OCI-LY7 (cell line): ENCODE measurements at regions not wholly inside any gene's neighbourhood (a gene's known extent, or its start where the extent isn't known, plus 50 kb on each side); places are given as distances from the start of the nearest gene placed in this dataset.

Source experiments
- BruUV-seq: library from RNA; stranded (reverse); fragments of 400-500 nt; replicated peaks from 2 replicates; lab custom pipeline; 2021; lab: Mats Ljungman, UMichigan
- CTCF ChIA-PET: fragments of 300-600 bp; sonication (Branson Sonifier 250); formaldehyde crosslinking; loops from one replicate; lab custom pipeline; 2022; ENCODE audit warnings: antibody characterized with exemption; ENCODE audit not compliant: unreplicated experiment; lab: Charles Lee
- POLR2A ChIA-PET: fragments of 300-600 bp; sonication (Branson Sonifier 250); formaldehyde crosslinking; loops from one replicate; lab custom pipeline; 2022; ENCODE audit warnings: antibody characterized with exemption; lab: Charles Lee
- DNase-seq: peaks from one replicate; pipeline ENCODE4 v3.0.0-alpha.2; 2015; ENCODE audit warnings: low spot score
- H2AFZ ChIP-seq: fragments of 200-600 bp; sonication (generic), shearing (Covaris generic); 2 replicates; pipeline ENCODE4 v1.6.1; 2014; ENCODE audit warnings: mild to moderate bottlenecking, antibody characterized with exemption, low read length, moderate library complexity
- H3K27ac ChIP-seq: fragments of 200-600 bp; sonication (generic); 2 replicates; pipeline ENCODE4 v1.5.1; 2014; ENCODE audit warnings: mixed run types, low read depth, mild to moderate bottlenecking, moderate library complexity, low read length, inconsistent platforms; ENCODE audit not compliant: poor library complexity, severe bottlenecking
- H3K36me3 ChIP-seq: fragments of 200-600 bp; sonication (generic); 2 replicates; pipeline ENCODE4 v1.6.1; 2014; ENCODE audit warnings: mild to moderate bottlenecking, antibody characterized with exemption, low read length, moderate library complexity, mixed read lengths; ENCODE audit not compliant: insufficient read depth
- H3K4me1 ChIP-seq: fragments of 200-600 bp; sonication (generic); 2 replicates; pipeline ENCODE4 v1.5.1; 2014; ENCODE audit warnings: mild to moderate bottlenecking, low read length; ENCODE audit not compliant: insufficient read depth, poor library complexity, severe bottlenecking
- H3K4me2 ChIP-seq: fragments of 200-600 bp; sonication (generic); 2 replicates; pipeline ENCODE4 v1.6.1; 2014; ENCODE audit warnings: mild to moderate bottlenecking, low read length
- H3K4me3 ChIP-seq: fragments of 200-600 bp; sonication (generic); 2 replicates; pipeline ENCODE4 v1.5.1; 2014; ENCODE audit warnings: mild to moderate bottlenecking, low read depth, low read length; ENCODE audit not compliant: poor library complexity, severe bottlenecking
- H3K79me2 ChIP-seq: fragments of 200-600 bp; sonication (generic); 2 replicates; pipeline ENCODE4 v1.6.1; 2016; ENCODE audit warnings: low read depth, mild to moderate bottlenecking, low read length, moderate library complexity, mixed read lengths; ENCODE audit not compliant: insufficient read depth
- H3K9me2 ChIP-seq: fragments of 200-600 bp; sonication (generic); 2 replicates; pipeline ENCODE4 v1.6.1; 2016; ENCODE audit warnings: mild to moderate bottlenecking, low read length, mixed read lengths; ENCODE audit not compliant: insufficient read depth
- H3K9me3 ChIP-seq: fragments of 200-600 bp; sonication (generic); 2 replicates; pipeline ENCODE4 v1.6.1; 2014; ENCODE audit warnings: mild to moderate bottlenecking, mixed run types, low read length, mixed read lengths
- H4K20me1 ChIP-seq: fragments of 200-600 bp; sonication (generic); 2 replicates; pipeline ENCODE4 v1.6.1; 2014; ENCODE audit warnings: mild to moderate bottlenecking, antibody characterized with exemption, low read length, moderate library complexity, mixed read lengths; ENCODE audit not compliant: insufficient read depth
- EZH2phosphoT487 ChIP-seq: fragments of 200-600 bp; sonication (generic); IDR thresholded peaks from 2 replicates; pipeline ENCODE4 v1.6.1; 2018; ENCODE audit warnings: low read depth, borderline replicate concordance, mild to moderate bottlenecking, mixed run types, antibody characterized with exemption, low read length, moderate library complexity, mixed read lengths
- intact Hi-C: fragments of 100-400 bp; cut with micrococcal nuclease; formaldehyde crosslinking; loops from one replicate; pipeline ENCODE4 v1.10.0; 2022; ENCODE audit not compliant: unreplicated experiment
- TF ChIP-seq, protein P1 (sequence below): fragments of 200-600 bp; sonication (generic); conservative IDR thresholded peaks from 2 replicates; pipeline ENCODE4 v1.5.1; 2014; ENCODE audit warnings: mild to moderate bottlenecking, antibody characterized with exemption, low read length, moderate library complexity, mixed read lengths

GRCh38 chr11:28981381-28981780, 873.2 kb downstream of the METTL15 start:
- no peak overlapping the region for H3K4me2 ChIP-seq
- ChIA-PET POLR2A (interaction anchor here (0.6 kb wide), 1 partner anchor 9 kb away, joined by 3 read pairs; no protein-coding TSS in a partner anchor), CTCF (no interaction called here)
- H3K27ac ChIP-seq, result no peak overlapping the region
- H3K36me3 ChIP-seq, result no peaks in the 10 kb centered on the region
- no peaks in the 10 kb centered on the region for H3K9me2 ChIP-seq
- no peaks in the 10 kb centered on the region for H3K79me2 ChIP-seq
- no peaks in the 10 kb centered on the region for H3K4me1 ChIP-seq
- intact Hi-C loops, result no loop called here
- DNase-seq, result no peak
- no peak overlapping the region for H3K4me3 ChIP-seq
- TF ChIP-seq EZH2phosphoT487, result no peak
- TF ChIP-seq, protein P1, sequence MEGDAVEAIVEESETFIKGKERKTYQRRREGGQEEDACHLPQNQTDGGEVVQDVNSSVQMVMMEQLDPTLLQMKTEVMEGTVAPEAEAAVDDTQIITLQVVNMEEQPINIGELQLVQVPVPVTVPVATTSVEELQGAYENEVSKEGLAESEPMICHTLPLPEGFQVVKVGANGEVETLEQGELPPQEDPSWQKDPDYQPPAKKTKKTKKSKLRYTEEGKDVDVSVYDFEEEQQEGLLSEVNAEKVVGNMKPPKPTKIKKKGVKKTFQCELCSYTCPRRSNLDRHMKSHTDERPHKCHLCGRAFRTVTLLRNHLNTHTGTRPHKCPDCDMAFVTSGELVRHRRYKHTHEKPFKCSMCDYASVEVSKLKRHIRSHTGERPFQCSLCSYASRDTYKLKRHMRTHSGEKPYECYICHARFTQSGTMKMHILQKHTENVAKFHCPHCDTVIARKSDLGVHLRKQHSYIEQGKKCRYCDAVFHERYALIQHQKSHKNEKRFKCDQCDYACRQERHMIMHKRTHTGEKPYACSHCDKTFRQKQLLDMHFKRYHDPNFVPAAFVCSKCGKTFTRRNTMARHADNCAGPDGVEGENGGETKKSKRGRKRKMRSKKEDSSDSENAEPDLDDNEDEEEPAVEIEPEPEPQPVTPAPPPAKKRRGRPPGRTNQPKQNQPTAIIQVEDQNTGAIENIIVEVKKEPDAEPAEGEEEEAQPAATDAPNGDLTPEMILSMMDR, result no peak
- H2AFZ ChIP-seq, result no peak overlapping the region
- no peaks in the 10 kb centered on the region for H3K9me3 ChIP-seq
- BruUV-seq, result no TSS peak
- H4K20me1 ChIP-seq, result no peaks in the 10 kb centered on the region

- ChIA-PET POLR2A (no interaction called here), CTCF (no interaction called here)
- no peak overlapping the region for H3K4me3 ChIP-seq
- TF ChIP-seq EZH2phosphoT487, result no peak
- TF ChIP-seq, protein P1, result no peak
- H3K4me1 ChIP-seq, result no peaks in the 10 kb centered on the region
- no peak overlapping the region for H3K4me2 ChIP-seq
- no TSS peak for BruUV-seq
- H4K20me1 ChIP-seq, result no peaks in the 10 kb centered on the region
- intact Hi-C loops, result no loop called here
- H3K9me3 ChIP-seq, result no peaks in the 10 kb centered on the region
- no peaks in the 10 kb centered on the region for H3K9me2 ChIP-seq
- no peak for DNase-seq
- no peaks in the 10 kb centered on the region for H3K79me2 ChIP-seq
- H3K36me3 ChIP-seq, result no peaks in the 10 kb centered on the region
- no peak overlapping the region for H3K27ac ChIP-seq
- H2AFZ ChIP-seq, result no peak overlapping the region
Measured at GRCh38 chr11:28976801-28977145, 868.6 kb downstream of the METTL15 start.

DNA sequence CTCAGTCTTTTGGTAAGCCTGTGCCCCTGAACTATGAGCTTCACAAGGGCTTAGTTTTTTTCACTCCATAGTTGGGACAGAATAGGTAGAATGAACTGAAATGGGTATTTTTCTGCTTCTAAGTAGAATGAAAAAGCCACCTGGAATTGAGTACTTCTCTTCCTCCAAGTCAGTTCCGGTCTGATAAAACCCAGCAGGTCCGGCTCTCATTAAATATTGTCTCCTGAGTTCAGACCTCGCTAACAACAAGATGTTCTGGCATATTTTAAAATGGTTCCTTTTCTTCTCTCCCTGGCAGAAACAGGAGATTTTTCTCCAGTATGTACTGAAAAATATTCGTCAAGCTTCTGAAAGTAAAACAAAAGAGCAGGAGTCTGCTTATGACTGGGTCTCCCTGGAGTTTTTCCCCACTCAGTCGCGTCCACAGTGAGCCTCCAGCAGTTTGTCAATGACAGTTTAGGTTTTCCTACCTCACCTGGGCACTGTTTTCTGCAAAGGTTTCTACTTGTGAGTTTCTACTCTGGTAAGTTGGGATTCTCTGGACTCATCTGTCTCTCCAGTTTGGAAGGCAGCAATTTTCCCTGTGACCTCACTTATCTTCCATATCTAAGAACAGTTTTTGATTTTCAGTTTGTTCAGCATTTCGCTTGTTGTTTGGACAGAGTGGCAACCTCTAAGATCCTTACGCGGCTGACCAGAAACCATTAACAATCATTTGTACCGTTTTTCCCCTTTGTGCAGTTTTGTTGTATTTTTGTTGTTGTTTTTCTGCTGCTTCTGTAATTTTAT, 868.0 kb downstream of the METTL15 start:
- CTCF ChIA-PET, result no interaction called here
- no TSS peak for BruUV-seq
- no peaks in the 10 kb centered on the region for H3K4me1 ChIP-seq

More for the DNA sequence above, 868.0 kb downstream of the METTL15 start:
- Histone ChIP-seq H3K9me2 (no peaks in the 10 kb centered on the region), H3K9me3 (no peaks in the 10 kb centered on the region), H3K36me3 (no peaks in the 10 kb centered on the region), H4K20me1 (no peaks in the 10 kb centered on the region), H3K79me2 (no peaks in the 10 kb centered on the region), H2AFZ (no peak overlapping the region), H3K4me2 (no peak overlapping the region), H3K27ac (no peak overlapping the region), H3K4me3 (no peak overlapping the region)
- no peak for DNase-seq
- POLR2A ChIA-PET, result no interaction called here
- intact Hi-C loops, result no loop called here
- no peak for TF ChIP-seq EZH2phosphoT487
- TF ChIP-seq, protein P1, result no peak
